ENCODE measurements at regions not wholly inside any gene's neighbourhood (a gene's known extent, or its start where the extent isn't known, plus 50 kb on each side); places are given as distances from the start of the nearest gene placed in this dataset.
"Not testable (repeated sequence)": the region's sequence is repeated elsewhere in the genome, so short reads cannot be mapped to it uniquely, and the experiment has no call there.

DNA sequence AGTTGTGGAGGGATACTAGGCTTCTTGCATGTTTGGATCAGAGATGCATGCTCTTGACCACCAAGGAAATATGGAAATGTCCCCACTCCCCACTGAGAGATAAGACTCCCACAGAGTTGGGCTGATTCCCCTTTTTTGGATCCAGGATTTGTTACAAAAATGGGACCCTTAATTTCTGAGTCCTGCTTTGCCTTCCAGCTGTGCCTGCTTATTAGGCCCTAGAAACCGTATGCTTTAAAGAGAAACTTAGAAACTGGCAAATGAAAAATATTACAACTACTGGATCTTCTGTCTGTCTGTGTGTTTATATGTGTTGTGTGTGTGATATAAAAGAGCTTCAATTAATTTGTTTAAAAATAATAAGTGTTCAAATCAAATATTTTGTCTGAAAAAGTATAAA, 817.6 kb upstream of the CITED2 start:
- H3K9me2 ChIP-seq (replicated peaks; ENCODE audit: insufficient read depth, low read length): no peaks in the 10 kb centered on the region
- no peaks in the 10 kb centered on the region for H3F3A ChIP-seq (ENCODE audit: insufficient read depth)
- peaks cover 23% of the 10 kb centered on the region; the same call in 1 of the 2 replicates for H3K9me3 ChIP-seq (ENCODE audit: insufficient read depth, low read length)
- H3K4me2 ChIP-seq (ENCODE audit: low read depth, low read length, poor library complexity, severe bottlenecking): no peak overlapping the region
- no peak overlapping the region for H3K27ac ChIP-seq (ENCODE audit: low read depth, low read length)
- H3K9ac ChIP-seq (ENCODE audit: low read length): no peak overlapping the region
- no peaks in the 10 kb centered on the region for H3K79me2 ChIP-seq (ENCODE audit: insufficient read depth, low read length)
- no peaks in the 10 kb centered on the region for H3K27me3 ChIP-seq (ENCODE audit: low read length)
- peak overlapping the region; percentile 5 for H3K4me3 ChIP-seq (ENCODE audit: insufficient read depth, low read length, poor library complexity, severe bottlenecking)
- H3K36me3 ChIP-seq (ENCODE audit: low read length): no peaks in the 10 kb centered on the region
- no peaks in the 10 kb centered on the region for H4K20me1 ChIP-seq (ENCODE audit: low read depth, low read length)
- no peak for TF ChIP-seq EZH2phosphoT487 (conservative IDR thresholded peaks at IDR 0.05; ENCODE audit: low read length)
- H2AFZ ChIP-seq (ENCODE audit: low read depth, low read length, severe bottlenecking): no peak overlapping the region

DNA sequence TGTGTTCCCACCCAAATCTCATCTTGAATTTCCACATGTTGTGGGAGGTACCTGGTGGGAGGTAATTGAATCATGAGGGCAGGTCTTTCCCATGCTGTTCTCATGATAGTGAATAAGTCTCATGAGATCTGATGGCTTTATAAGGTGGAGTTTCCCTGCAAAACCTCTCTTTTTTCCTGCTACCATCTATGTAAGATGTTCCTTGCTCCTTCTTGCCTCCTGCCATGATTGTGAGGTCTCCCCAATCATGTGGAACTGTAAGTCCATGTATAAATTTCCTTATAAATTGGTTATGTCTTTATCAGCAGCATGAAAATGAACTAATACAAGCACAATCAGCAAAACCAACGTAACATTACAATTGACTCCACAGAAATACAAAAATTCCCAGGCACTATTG, 814.8 kb upstream of the CITED2 start:
- not testable (repeated sequence) for H3K27ac ChIP-seq (ENCODE audit: low read depth, low read length); H3K4me3 ChIP-seq (ENCODE audit: insufficient read depth, low read length, poor library complexity, severe bottlenecking); H3F3A ChIP-seq (ENCODE audit: insufficient read depth); H4K20me1 ChIP-seq (ENCODE audit: low read depth, low read length); H3K79me2 ChIP-seq (ENCODE audit: insufficient read depth, low read length); H3K4me2 ChIP-seq (ENCODE audit: low read depth, low read length, poor library complexity, severe bottlenecking); H3K27me3 ChIP-seq (ENCODE audit: low read length); H3K9me2 ChIP-seq (replicated peaks; ENCODE audit: insufficient read depth, low read length); H2AFZ ChIP-seq (ENCODE audit: low read depth, low read length, severe bottlenecking); H3K36me3 ChIP-seq (ENCODE audit: low read length); H3K9ac ChIP-seq (ENCODE audit: low read length)
- peaks cover 22% of the 10 kb centered on the region; the same call in 1 of the 2 replicates for H3K9me3 ChIP-seq (ENCODE audit: insufficient read depth, low read length)

DNA sequence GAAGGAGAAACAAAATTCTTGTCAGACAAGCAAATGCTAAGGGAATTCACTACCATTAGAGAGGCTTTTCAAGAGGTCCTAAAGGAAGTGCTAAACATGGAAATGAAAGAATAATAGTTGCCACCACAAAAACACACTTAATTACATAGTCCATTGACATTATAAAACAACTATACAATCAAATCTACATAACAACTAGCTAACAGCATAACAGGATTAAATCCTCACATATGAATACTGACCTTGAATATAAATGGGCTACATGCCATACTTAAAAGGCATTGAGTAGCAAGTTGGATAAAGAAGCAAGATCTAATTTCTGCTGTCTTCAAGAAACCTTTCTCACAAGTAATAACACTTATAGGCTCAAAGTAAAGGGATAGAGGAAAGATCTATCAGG, 811.5 kb upstream of the CITED2 start:
- no peaks in the 10 kb centered on the region for H3K27me3 ChIP-seq (ENCODE audit: low read length)
- no peaks in the 10 kb centered on the region for H3K79me2 ChIP-seq (ENCODE audit: insufficient read depth, low read length)
- H3K9ac ChIP-seq (ENCODE audit: low read length): no peak overlapping the region
- H3F3A ChIP-seq (ENCODE audit: insufficient read depth): no peaks in the 10 kb centered on the region
- H4K20me1 ChIP-seq (ENCODE audit: low read depth, low read length): no peaks in the 10 kb centered on the region
- H3K9me3 ChIP-seq (ENCODE audit: insufficient read depth, low read length): no peaks in the 10 kb centered on the region
- no peak overlapping the region for H3K4me3 ChIP-seq (ENCODE audit: insufficient read depth, low read length, poor library complexity, severe bottlenecking)
- H3K36me3 ChIP-seq (ENCODE audit: low read length): no peaks in the 10 kb centered on the region
- no peak for TF ChIP-seq EZH2phosphoT487 (conservative IDR thresholded peaks at IDR 0.05; ENCODE audit: low read length)
- TF ChIP-seq, protein P1, sequence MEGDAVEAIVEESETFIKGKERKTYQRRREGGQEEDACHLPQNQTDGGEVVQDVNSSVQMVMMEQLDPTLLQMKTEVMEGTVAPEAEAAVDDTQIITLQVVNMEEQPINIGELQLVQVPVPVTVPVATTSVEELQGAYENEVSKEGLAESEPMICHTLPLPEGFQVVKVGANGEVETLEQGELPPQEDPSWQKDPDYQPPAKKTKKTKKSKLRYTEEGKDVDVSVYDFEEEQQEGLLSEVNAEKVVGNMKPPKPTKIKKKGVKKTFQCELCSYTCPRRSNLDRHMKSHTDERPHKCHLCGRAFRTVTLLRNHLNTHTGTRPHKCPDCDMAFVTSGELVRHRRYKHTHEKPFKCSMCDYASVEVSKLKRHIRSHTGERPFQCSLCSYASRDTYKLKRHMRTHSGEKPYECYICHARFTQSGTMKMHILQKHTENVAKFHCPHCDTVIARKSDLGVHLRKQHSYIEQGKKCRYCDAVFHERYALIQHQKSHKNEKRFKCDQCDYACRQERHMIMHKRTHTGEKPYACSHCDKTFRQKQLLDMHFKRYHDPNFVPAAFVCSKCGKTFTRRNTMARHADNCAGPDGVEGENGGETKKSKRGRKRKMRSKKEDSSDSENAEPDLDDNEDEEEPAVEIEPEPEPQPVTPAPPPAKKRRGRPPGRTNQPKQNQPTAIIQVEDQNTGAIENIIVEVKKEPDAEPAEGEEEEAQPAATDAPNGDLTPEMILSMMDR (IDR thresholded peaks at IDR 0.05; ENCODE audit: insufficient read depth, low read length, poor library complexity, severe bottlenecking): no peak
- H3K9me2 ChIP-seq (replicated peaks; ENCODE audit: insufficient read depth, low read length): no peaks in the 10 kb centered on the region
- H2AFZ ChIP-seq (ENCODE audit: low read depth, low read length, severe bottlenecking): no peak overlapping the region
- H3K4me2 ChIP-seq (ENCODE audit: low read depth, low read length, poor library complexity, severe bottlenecking): no peak overlapping the region
- no peak overlapping the region for H3K27ac ChIP-seq (ENCODE audit: low read depth, low read length)

DNA sequence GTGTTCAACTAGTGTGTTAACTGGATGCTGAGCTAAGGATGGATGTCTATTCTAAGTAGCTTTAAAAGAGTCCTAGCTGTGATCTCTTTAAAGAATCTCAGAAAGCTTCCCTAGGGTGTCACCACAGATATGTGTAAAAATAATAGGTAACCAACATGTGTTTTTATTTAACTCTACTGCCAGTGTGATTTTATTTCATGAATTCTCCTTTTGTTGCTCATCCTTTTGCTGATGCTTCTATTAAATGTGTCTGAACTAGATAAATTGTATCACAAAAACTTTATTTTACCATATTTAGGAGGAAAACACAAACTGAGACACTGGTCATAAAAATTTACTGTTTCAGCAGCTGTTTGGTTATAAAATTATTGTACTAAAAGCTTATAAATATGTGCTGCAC, 809.4 kb upstream of the CITED2 start:
- H3K27me3 ChIP-seq (ENCODE audit: low read length): no peaks in the 10 kb centered on the region
- H3K36me3 ChIP-seq (ENCODE audit: low read length): no peaks in the 10 kb centered on the region
- H3K4me2 ChIP-seq (ENCODE audit: low read depth, low read length, poor library complexity, severe bottlenecking): no peak overlapping the region
- H3K27ac ChIP-seq (ENCODE audit: low read depth, low read length): no peak overlapping the region
- H3K9ac ChIP-seq (ENCODE audit: low read length): no peak overlapping the region
- H2AFZ ChIP-seq (ENCODE audit: low read depth, low read length, severe bottlenecking): peak overlapping the region; percentile 68
- no peak for TF ChIP-seq EZH2phosphoT487 (conservative IDR thresholded peaks at IDR 0.05; ENCODE audit: low read length)
- TF ChIP-seq, protein P1 (IDR thresholded peaks at IDR 0.05; ENCODE audit: insufficient read depth, low read length, poor library complexity, severe bottlenecking): no peak
- no peaks in the 10 kb centered on the region for H3K79me2 ChIP-seq (ENCODE audit: insufficient read depth, low read length)
- no peaks in the 10 kb centered on the region for H4K20me1 ChIP-seq (ENCODE audit: low read depth, low read length)
- H3K9me2 ChIP-seq (replicated peaks; ENCODE audit: insufficient read depth, low read length): no peaks in the 10 kb centered on the region
- H3F3A ChIP-seq (ENCODE audit: insufficient read depth): no peaks in the 10 kb centered on the region
- H3K9me3 ChIP-seq (ENCODE audit: insufficient read depth, low read length): no peaks in the 10 kb centered on the region
- no peak overlapping the region for H3K4me3 ChIP-seq (ENCODE audit: insufficient read depth, low read length, poor library complexity, severe bottlenecking)
